GM12878 (cell line): ENCODE measurements at regions not wholly inside any gene's neighbourhood (a gene's known extent, or its start where the extent isn't known, plus 50 kb on each side); places are given as distances from the start of the nearest gene placed in this dataset.

ENCODE experiments used
- E4F1 ChIP-seq: fragments of 450-650 bp; IDR thresholded peaks from 2 replicates; pipeline ENCODE4 v1.6.1; 2018; ENCODE audit warnings: borderline replicate concordance, mild to moderate bottlenecking; ENCODE audit not compliant: partially characterized antibody
- MYC ChIP-seq: IDR thresholded peaks from 2 replicates; pipeline ENCODE4 v1.6.1; 2011; ENCODE audit warnings: mild to moderate bottlenecking, low read length, moderate library complexity, inconsistent platforms; ENCODE audit not compliant: insufficient read depth, insufficient replicate concordance, insufficient read length, severe bottlenecking
- NRF1 ChIP-seq: conservative IDR thresholded peaks from 2 replicates; pipeline ENCODE4 v1.6.1; 2011; ENCODE audit warnings: mild to moderate bottlenecking, low read depth, low read length, improper control_type of control experiment
- ZNF274 ChIP-seq: IDR thresholded peaks from one replicate; pipeline ENCODE4 v1.8.0; 2011; ENCODE audit not compliant: insufficient read length, insufficient read depth
- TF ChIP-seq, protein P1 (sequence below): fragments of 450-650 bp; IDR thresholded peaks from 2 replicates; pipeline ENCODE4 v1.6.1; 2014; ENCODE audit warnings: mild to moderate bottlenecking
- TF ChIP-seq, protein P2 (sequence below): IDR thresholded peaks from 2 replicates; pipeline ENCODE4 v1.6.1; 2012; ENCODE audit warnings: improper control_type of control experiment, low read depth, low read length; ENCODE audit not compliant: insufficient replicate concordance

DNA sequence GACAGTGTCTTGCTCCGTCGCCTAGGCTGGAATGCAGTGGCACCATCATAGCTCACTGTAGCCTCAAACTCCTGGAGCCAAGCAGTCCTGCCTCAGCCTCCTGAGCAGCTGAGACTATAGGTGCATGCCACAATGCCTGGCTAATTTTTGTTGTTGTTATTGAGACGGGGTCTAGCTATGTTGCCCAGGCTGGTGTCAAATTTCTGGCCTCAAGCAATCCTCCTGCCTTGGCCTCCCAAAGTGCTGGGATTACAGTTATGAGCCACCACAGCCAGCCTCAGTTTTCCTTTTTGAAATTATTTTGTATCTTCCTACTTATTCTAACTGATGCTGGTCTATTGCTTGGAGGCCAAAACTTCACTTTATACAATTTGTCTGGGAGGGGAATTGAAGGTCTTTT lies 436.1 kb downstream of the UTRN start (continued):
- TF ChIP-seq E4F1: no peak
- TF ChIP-seq, protein P1, sequence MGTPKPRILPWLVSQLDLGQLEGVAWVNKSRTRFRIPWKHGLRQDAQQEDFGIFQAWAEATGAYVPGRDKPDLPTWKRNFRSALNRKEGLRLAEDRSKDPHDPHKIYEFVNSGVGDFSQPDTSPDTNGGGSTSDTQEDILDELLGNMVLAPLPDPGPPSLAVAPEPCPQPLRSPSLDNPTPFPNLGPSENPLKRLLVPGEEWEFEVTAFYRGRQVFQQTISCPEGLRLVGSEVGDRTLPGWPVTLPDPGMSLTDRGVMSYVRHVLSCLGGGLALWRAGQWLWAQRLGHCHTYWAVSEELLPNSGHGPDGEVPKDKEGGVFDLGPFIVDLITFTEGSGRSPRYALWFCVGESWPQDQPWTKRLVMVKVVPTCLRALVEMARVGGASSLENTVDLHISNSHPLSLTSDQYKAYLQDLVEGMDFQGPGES: no peak
- TF ChIP-seq, protein P2, sequence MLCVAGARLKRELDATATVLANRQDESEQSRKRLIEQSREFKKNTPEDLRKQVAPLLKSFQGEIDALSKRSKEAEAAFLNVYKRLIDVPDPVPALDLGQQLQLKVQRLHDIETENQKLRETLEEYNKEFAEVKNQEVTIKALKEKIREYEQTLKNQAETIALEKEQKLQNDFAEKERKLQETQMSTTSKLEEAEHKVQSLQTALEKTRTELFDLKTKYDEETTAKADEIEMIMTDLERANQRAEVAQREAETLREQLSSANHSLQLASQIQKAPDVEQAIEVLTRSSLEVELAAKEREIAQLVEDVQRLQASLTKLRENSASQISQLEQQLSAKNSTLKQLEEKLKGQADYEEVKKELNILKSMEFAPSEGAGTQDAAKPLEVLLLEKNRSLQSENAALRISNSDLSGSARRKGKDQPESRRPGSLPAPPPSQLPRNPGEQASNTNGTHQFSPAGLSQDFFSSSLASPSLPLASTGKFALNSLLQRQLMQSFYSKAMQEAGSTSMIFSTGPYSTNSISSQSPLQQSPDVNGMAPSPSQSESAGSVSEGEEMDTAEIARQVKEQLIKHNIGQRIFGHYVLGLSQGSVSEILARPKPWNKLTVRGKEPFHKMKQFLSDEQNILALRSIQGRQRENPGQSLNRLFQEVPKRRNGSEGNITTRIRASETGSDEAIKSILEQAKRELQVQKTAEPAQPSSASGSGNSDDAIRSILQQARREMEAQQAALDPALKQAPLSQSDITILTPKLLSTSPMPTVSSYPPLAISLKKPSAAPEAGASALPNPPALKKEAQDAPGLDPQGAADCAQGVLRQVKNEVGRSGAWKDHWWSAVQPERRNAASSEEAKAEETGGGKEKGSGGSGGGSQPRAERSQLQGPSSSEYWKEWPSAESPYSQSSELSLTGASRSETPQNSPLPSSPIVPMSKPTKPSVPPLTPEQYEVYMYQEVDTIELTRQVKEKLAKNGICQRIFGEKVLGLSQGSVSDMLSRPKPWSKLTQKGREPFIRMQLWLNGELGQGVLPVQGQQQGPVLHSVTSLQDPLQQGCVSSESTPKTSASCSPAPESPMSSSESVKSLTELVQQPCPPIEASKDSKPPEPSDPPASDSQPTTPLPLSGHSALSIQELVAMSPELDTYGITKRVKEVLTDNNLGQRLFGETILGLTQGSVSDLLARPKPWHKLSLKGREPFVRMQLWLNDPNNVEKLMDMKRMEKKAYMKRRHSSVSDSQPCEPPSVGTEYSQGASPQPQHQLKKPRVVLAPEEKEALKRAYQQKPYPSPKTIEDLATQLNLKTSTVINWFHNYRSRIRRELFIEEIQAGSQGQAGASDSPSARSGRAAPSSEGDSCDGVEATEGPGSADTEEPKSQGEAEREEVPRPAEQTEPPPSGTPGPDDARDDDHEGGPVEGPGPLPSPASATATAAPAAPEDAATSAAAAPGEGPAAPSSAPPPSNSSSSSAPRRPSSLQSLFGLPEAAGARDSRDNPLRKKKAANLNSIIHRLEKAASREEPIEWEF: no peak
- TF ChIP-seq MYC: no peak
- TF ChIP-seq NRF1: no peak
- no peak for TF ChIP-seq ZNF274
